ENCODE measurements at regions not wholly inside any gene's neighbourhood (a gene's known extent, or its start where the extent isn't known, plus 50 kb on each side); places are given as distances from the start of the nearest gene placed in this dataset.

GRCh38 chr2:37506407-37507050 lies 162.1 kb downstream of the QPCT start:
- Histone ChIP-seq H3K9me3 (replicated peaks in 1 of 3) (no peaks in the 10 kb centered on the region), H3K4me3 (no peak overlapping the region), H3K27ac (no peak overlapping the region), H3K27me3 (no peaks in the 10 kb centered on the region), H3K36me3 (replicated peaks in 1 of 2) (no peaks in the 10 kb centered on the region), H3K4me1 (replicated peaks in 1 of 2) (peaks cover 0 to 6% of the 10 kb centered on the region in 2 donors)
- intact Hi-C loops (cut with DNase I) = no loop called here
- 34 to 51% (median 45%) methylated on average over 5 of the region's 5 CpGs for WGBS, 4 donors
- TF ChIP-seq POLR2A (IDR thresholded peaks at IDR 0.05) = no peak
- no peak for TF ChIP-seq CTCF (IDR thresholded peaks at IDR 0.05)
- DNase-seq = no peak

- DNase-seq = no peak
- peaks cover 0 to 6% of the 10 kb centered on the region in 2 donors for H3K4me1 ChIP-seq (replicated peaks in 1 of 2)
- no peak for TF ChIP-seq CTCF (IDR thresholded peaks at IDR 0.05)
- TF ChIP-seq POLR2A (IDR thresholded peaks at IDR 0.05) = no peak
- WGBS, 4 donors = 83 to 87% (median 85%) methylated on average over 3 of the region's 3 CpGs
- intact Hi-C loops (cut with DNase I) = no loop called here
- H3K9me3 ChIP-seq (replicated peaks in 1 of 3) = no peaks in the 10 kb centered on the region
- no peak overlapping the region for H3K4me3 ChIP-seq
- no peak overlapping the region for H3K27ac ChIP-seq
- no peaks in the 10 kb centered on the region for H3K27me3 ChIP-seq
- no peaks in the 10 kb centered on the region for H3K36me3 ChIP-seq (replicated peaks in 1 of 2)
Measured at GRCh38 chr2:37507051-37507410, 162.6 kb downstream of the QPCT start.

- no peaks in the 10 kb centered on the region for H3K27me3 ChIP-seq
- H3K4me1 ChIP-seq (replicated peaks in 1 of 2) = peaks cover 0 to 6% of the 10 kb centered on the region in 2 donors
- H3K36me3 ChIP-seq (replicated peaks in 1 of 2) = no peaks in the 10 kb centered on the region
- no peak overlapping the region for H3K27ac ChIP-seq
- intact Hi-C loops (cut with DNase I) = no loop called here
- no peaks in the 10 kb centered on the region for H3K9me3 ChIP-seq (replicated peaks in 1 of 3)
- WGBS, 4 donors = 86 to 88% (median 87%) methylated on average over 6 of the region's 6 CpGs
- no peak overlapping the region for H3K4me3 ChIP-seq
- TF ChIP-seq POLR2A (IDR thresholded peaks at IDR 0.05) (no peak), CTCF (IDR thresholded peaks at IDR 0.05) (no peak)
- DNase-seq = no peak
Measured at GRCh38 chr2:37507703-37508102, 163.3 kb downstream of the QPCT start.

GRCh38 chr2:37512971-37513370 lies 158.5 kb downstream of the CDC42EP3 start:
- 50 to 69% (median 61%) methylated on average over 1 of the region's 1 CpG for WGBS, 4 donors
- intact Hi-C loops (cut with DNase I) = no loop called here
- Histone ChIP-seq H3K4me3 (no peak overlapping the region), H3K36me3 (replicated peaks in 1 of 2) (no peaks in the 10 kb centered on the region), H3K4me1 (replicated peaks in 1 of 2) (no peaks in the 10 kb centered on the region), H3K9me3 (replicated peaks in 1 of 3) (no peaks in the 10 kb centered on the region), H3K27me3 (no peaks in the 10 kb centered on the region), H3K27ac (no peak overlapping the region)
- TF ChIP-seq POLR2A (IDR thresholded peaks at IDR 0.05) (no peak), CTCF (IDR thresholded peaks at IDR 0.05) (no peak)
- no peak for DNase-seq
